ENCODE measurements at regions not wholly inside any gene's neighbourhood (a gene's known extent, or its start where the extent isn't known, plus 50 kb on each side); places are given as distances from the start of the nearest gene placed in this dataset.

GRCh38 chr5:163822548-163822947 is 317.1 kb downstream of the MAT2B start:
- TF ChIP-seq SIN3A (IDR thresholded peaks at IDR 0.05; ENCODE audit: borderline replicate concordance, low read depth, low read length) (no peak), ZFP1 (CRISPR knock-in tag; IDR thresholded peaks at IDR 0.05) (no peak), EZH2 (conservative IDR thresholded peaks at IDR 0.05; ENCODE audit: low read depth, low read length) (no peak)
- TF ChIP-seq, protein P1, sequence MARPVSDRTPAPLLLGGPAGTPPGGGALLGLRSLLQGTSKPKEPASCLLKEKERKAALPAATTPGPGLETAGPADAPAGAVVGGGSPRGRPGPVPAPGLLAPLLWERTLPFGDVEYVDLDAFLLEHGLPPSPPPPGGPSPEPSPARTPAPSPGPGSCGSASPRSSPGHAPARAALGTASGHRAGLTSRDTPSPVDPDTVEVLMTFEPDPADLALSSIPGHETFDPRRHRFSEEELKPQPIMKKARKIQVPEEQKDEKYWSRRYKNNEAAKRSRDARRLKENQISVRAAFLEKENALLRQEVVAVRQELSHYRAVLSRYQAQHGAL (CRISPR knock-in tag; IDR thresholded peaks at IDR 0.05; ENCODE audit: not compliant biosample characterization), result no peak
